ENCODE measurements at regions not wholly inside any gene's neighbourhood (a gene's known extent, or its start where the extent isn't known, plus 50 kb on each side); places are given as distances from the start of the nearest gene placed in this dataset.
"Not testable (repeated sequence)": the region's sequence is repeated elsewhere in the genome, so short reads cannot be mapped to it uniquely, and the experiment has no call there.

- DNase-seq = no peak
These were observed 152.7 kb upstream of the EEA1 start for GRCh38 chr12:93081810-93082165.

- DNase-seq = no peak
These were observed 156.5 kb upstream of the EEA1 start for GRCh38 chr12:93085383-93086287.

- no peak for DNase-seq
These were observed 157.2 kb upstream of the EEA1 start for GRCh38 chr12:93086288-93086727.

GRCh38 chr12:93087840-93088610 is 158.9 kb upstream of the EEA1 start:
- DNase-seq = no peak

GRCh38 chr12:93089805-93090569 is 160.9 kb upstream of the EEA1 start:
- DNase-seq = no peak

- no peak for DNase-seq
These were observed 161.7 kb upstream of the EEA1 start for GRCh38 chr12:93090731-93091172.

GRCh38 chr12:93091886-93092648 is 163.0 kb upstream of the EEA1 start:
- no peak for DNase-seq

- no peak for DNase-seq
These were observed 163.5 kb upstream of the EEA1 start for GRCh38 chr12:93092649-93092945.

GRCh38 chr12:93093243-93093642 is 164.1 kb upstream of the EEA1 start:
- DNase-seq = no peak

GRCh38 chr12:93094222-93094621 is 165.1 kb upstream of the EEA1 start:
- DNase-seq = not testable (repeated sequence)

GRCh38 chr12:93094988-93095737 is 166.1 kb upstream of the EEA1 start:
- DNase-seq = no peak

- DNase-seq = no peak
These were observed 168.3 kb upstream of the EEA1 start for GRCh38 chr12:93097417-93097816.

GRCh38 chr12:93098077-93098476 is 169.0 kb upstream of the EEA1 start:
- peak; percentile 26 for DNase-seq

GRCh38 chr12:93099792-93100191 is 170.7 kb upstream of the EEA1 start:
- no peak for DNase-seq

GRCh38 chr12:93100610-93101009 is 171.5 kb upstream of the EEA1 start:
- no peak for DNase-seq

- no peak for DNase-seq
These were observed 172.3 kb upstream of the EEA1 start for GRCh38 chr12:93101367-93101766.

GRCh38 chr12:93102312-93102711 is 173.2 kb upstream of the EEA1 start:
- DNase-seq = no peak

GRCh38 chr12:93102744-93103143 is 173.6 kb upstream of the EEA1 start:
- no peak for DNase-seq

- no peak for DNase-seq
These were observed 174.1 kb upstream of the EEA1 start for GRCh38 chr12:93103154-93103553.

- no peak for DNase-seq
These were observed 175.4 kb upstream of the EEA1 start for GRCh38 chr12:93104535-93104934.

- DNase-seq = no peak
These were observed 177.8 kb upstream of the EEA1 start for GRCh38 chr12:93106910-93107309.

Data from NCI-H1436 (cell line).